ENCODE measurements at regions not wholly inside any gene's neighbourhood (a gene's known extent, or its start where the extent isn't known, plus 50 kb on each side); places are given as distances from the start of the nearest gene placed in this dataset.
"Not testable (repeated sequence)": the region's sequence is repeated elsewhere in the genome, so short reads cannot be mapped to it uniquely, and the experiment has no call there.

DNA sequence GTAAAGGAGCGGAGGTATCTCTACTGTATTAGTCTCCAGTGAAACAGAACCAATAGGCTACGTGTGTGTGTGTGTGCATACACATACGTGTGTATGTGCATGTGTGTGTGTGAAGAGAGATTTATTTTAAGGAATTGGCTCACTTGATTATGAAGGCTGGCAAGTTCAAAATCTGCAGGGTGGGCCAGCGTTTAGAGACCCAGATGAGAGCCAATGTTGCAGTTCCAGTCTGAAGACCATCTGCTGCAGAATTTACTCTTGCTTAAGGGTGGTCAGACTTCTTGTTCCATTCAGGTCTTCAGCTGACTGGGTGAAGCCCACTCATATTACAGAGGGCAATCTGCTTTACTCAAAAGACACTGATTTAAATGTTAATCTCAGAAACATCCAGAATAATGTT, 119.2 kb downstream of the FGF18 start:
- no peak for DNase-seq
- intact Hi-C loops (cut with micrococcal nuclease), result no loop called here
- no peak for ATAC-seq

DNA sequence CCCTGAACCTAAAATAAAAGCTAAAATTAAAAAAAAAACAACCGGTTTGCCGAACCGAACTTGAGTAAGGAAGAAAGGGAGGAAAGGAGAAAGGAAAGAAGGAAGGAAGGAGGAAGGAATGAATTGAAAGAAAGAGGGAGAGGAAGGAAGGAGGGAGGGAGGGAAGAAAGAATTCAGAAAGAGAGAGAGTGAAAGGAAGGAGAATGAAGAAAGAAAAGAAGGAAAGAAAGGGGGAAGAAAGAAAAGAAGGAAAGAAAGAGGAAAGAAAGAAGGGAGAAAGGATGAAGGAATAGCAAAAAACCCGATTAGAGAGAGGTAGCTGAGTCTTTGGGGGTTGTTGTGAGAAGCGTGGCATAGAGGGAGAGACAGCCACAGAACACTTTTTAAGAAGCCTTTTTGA, 121.4 kb downstream of the FGF18 start:
- no peak for ATAC-seq
- intact Hi-C loops (cut with micrococcal nuclease), result no loop called here
- no peak for DNase-seq

DNA sequence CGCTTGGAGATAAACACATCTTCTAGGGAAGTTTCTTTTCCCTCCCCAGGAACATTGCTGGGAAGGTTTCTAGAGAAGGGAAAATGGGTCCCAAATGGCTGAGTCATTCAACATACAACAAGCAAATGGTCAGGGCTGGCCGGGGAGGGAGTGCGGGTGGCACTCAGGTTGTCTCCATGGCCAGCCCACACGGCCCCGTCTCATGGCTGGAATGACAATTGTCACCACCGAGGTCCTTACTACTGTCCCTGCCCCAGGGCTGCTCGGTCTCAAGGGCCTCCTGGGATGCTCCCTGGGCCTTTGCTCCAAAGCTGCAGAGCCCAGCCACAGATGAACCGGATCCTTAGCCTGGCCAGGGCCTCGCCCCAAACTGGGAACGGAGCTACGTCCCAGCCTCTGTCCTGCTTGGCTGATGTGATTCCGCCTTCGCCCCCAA, 121.9 kb downstream of the FGF18 start:
- ATAC-seq, result peak; percentile 29
- no peak for DNase-seq
- intact Hi-C loops (cut with micrococcal nuclease), result no loop called here

DNA sequence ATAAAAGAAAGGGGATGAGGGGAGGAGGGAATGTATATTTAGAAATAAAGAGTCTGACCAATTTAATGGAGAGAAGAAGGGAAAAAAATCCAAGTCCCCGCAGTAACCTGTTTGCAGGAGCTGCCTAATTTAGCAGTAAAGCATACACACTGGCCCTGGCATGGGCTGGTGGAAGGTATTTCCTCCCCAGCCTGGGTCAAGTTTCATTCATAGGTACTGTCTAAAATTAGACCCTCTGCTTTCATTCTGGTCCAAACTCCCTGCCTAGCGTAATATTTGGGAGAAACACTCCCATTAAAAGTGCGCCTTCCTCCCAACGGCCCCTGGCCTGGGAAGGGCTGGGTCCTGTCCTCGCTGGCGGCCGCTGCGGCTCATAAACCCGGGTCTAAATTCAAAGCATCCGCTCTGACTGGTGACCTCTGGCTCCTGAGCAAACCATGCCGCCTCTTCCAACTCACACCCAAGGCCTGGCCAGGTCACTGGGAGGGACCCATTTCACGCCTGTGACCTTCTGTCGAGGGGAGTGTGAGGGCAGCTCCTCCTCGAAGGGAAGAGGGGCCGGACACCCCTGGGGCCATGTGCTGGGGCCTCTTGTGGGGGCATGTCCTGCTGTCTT, 123.2 kb downstream of the FGF18 start:
- peak; percentile 89 for ATAC-seq
- intact Hi-C loops (cut with micrococcal nuclease), result no loop called here
- peak; percentile 49 for DNase-seq

DNA sequence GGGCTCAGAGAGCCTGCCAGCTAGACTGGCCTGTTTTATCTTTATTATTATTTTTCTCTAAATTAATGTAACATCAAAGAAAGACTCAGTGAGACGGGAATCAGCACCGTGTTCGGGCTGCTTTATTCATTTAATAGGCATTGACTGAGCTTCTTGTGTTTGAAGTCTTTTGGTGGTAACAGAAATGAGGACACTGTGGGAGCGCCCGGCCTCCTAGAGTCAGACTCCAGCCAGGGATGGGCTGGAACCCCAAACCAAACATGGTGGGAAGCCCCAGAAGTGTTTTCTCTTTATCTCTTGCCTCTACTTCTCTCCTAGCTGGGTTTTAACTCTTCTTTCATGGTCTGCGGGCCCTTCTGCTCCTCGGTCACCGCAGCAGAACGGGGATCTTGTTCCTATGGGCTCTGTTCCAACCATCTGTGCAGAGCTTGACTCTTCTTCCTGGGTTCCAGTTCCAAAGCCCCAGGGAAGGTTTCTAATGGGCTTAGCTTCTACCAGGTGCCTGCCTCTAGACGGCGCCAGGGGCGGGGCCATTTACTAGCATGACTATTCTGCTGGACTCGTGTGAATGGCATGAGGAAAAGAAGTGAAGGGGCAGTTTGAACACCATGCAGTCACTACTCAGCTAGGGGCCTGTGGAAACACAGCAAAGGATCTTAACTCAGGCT, 123.8 kb downstream of the FGF18 start:
- DNase-seq (no peak), ATAC-seq (no peak)
- intact Hi-C loops (cut with micrococcal nuclease), result no loop called here

DNA sequence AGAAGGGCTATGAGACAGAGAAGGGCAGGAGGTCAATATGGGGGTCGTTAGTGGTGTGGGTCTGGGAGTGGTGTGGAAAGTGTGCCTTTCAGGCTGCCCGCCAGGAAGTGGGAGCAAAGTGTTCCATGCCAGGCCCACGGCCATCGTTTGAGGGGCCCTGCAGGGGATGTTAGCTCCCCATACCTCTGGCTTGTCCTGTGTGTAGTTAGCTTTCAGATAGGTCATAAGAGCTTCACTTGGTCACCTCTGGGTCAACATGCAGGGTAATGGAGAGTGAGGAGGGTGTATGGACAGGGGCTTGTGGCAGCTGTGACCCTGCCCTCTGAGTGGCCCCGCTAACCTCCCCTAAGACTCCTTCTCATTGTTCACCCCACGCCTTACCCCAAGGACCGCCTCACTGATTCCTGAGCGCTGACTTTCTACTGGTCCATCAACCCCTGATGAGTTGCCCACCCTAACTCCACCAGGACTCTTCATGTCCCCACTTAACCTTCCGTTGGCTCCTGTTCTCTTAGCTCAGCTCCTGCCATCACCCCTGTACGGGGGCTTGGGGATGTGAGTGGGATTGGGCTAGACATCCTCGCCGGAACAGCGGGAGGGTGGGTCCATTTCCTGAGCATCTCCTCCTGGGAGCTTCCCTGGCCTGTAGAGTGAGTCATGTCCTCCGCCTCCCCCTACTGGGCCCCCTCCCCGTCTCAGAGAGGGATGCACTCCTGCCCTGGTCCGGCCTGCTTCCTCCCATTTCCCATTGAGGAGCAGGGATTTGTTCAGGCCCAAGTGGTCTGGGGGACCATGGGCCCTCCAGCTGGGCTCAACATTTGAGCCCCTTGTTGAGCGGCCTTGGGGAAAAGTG, 125.7 kb downstream of the FGF18 start:
- DNase-seq, result no peak
- no peak for ATAC-seq
- intact Hi-C loops (cut with micrococcal nuclease), result no loop called here

DNA sequence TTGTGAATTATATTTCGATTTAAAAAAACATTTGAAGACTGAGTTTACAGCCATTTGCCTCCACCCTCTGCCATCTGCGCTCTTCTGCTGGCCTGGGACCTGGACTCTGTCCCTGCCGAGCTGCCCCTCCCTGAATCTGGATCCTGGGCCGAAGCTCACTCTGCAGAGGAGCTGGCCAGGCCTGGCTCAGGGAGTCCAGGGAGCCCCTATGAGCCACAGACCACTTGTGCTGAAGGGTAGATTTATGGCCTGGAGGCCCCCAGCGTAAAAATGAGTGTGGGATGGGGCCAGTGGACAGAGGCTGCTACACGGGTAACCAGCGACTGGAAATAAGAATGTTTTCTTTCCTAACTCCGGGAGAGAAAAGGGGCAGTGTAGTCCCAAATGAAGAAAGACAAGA, 129.8 kb downstream of the FGF18 start:
- ATAC-seq, result no peak
- intact Hi-C loops (cut with micrococcal nuclease), result no loop called here
- no peak for DNase-seq

DNA sequence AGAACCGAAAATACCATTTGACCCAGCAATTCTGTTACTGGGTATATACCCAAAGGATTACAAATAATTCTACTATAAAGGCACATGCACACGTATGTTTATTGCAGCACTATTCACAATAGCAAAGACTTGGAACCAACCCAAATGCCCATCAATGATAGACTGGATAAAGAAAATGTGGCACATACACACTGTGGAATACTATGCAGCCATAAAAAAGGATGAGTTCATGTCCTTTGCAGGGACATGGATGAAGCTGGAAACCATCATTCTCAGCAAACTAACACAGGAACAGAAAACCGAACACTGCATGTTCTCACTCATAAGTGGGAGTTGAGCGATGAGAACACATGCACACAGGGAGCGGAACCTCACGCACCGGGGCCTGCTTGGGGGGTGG, 134.4 kb downstream of the FGF18 start:
- ATAC-seq; DNase-seq; intact Hi-C loops (cut with micrococcal nuclease): not testable (repeated sequence)

DNA sequence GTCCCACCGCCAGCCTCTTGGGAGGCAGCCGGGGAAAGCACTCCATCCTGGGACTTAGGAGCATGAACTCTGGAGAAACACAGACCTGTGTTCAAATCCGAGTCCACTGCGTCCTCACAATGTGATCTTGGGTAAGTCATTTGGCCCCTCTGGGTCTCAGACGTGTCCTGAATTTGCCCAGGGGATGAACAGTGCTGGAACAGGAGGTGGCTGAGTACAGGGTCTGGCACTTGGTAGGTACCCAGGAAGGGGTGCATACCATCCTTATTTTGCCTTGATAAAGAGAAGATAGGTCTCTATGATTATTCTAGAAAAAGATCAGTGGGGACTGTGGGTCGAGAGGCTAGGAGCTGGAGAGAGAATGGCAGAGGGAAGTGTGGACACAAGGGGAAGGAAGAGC, 135.7 kb downstream of the FGF18 start:
- intact Hi-C loops (cut with micrococcal nuclease), result no loop called here

DNA sequence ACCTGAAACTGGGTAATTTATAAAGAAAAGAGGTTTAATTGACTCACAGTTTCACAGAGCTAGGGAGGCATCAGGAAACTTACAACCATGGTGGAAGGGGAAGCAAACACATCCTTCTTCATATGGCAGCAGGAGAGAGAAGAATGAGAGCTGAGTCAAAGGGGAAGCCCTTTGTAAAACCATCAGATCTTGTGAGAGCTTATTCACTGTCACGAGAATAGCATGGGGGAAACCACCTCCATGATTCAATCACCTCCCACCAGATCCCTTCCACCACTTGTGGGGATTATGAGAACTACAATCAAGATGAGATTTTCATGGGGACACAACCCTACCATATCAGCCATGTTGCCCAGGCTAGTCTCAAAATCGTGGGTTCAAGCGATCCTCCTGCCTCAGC, 143.4 kb downstream of the FGF18 start:
- ATAC-seq (no peak), DNase-seq (no peak)
- intact Hi-C loops (cut with micrococcal nuclease), result no loop called here

More for the DNA sequence above, 135.7 kb downstream of the FGF18 start:
- DNase-seq, result no peak
- ATAC-seq, result no peak

DNA sequence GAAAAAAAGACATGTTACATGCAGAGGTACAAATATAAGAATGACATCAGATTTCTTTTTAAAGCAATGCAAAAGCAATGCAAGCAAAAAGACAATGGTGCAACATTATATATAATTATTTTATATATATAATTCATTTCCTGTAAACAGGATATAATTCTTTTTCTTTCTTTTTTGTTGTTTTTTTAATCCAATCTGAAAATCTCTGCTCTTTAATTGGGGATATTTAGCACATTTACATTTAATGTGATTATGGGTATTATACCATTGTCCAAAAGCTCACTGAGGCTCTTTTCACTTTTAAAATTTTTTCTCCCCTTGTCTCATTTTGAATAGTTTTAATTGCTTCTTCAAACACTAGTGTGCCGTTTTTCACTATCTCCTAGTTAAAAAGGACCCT, 148.9 kb downstream of the FGF18 start:
- intact Hi-C loops (cut with micrococcal nuclease), result no loop called here

DNA sequence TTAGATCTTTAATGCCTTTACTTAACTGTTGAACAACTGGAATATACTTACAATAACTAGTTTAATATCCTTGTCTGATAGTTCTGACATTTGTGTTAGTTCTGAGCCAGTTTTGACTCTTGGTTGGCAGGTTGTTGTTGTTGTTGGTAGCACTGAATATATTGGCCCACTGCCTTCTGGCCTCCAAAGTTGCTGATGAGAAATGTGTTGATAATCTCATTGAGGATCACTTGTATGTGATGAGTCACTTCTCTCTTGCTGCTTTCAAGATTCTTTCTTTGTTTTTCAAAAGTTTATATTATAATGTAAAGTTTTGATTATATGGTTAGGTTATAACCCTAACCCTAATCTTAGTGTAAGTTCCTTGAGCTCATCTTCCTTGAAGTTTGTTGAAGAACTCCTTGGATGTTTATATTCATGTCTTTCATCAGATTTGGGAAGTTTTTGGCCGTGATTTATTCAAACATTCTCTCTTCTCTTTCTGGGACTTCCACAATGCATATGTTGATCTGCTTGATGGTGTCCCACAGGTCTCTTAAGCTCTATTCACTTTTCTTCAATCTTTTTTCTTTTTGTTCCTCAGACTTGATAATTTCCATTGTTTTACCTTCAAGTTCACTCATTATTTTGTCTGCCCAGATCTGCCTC, 149.7 kb downstream of the FGF18 start:
- intact Hi-C loops (cut with micrococcal nuclease), result no loop called here
- ATAC-seq (no peak), DNase-seq (no peak)

More for the DNA sequence above, 148.9 kb downstream of the FGF18 start:
- ATAC-seq (no peak), DNase-seq (no peak)

DNA sequence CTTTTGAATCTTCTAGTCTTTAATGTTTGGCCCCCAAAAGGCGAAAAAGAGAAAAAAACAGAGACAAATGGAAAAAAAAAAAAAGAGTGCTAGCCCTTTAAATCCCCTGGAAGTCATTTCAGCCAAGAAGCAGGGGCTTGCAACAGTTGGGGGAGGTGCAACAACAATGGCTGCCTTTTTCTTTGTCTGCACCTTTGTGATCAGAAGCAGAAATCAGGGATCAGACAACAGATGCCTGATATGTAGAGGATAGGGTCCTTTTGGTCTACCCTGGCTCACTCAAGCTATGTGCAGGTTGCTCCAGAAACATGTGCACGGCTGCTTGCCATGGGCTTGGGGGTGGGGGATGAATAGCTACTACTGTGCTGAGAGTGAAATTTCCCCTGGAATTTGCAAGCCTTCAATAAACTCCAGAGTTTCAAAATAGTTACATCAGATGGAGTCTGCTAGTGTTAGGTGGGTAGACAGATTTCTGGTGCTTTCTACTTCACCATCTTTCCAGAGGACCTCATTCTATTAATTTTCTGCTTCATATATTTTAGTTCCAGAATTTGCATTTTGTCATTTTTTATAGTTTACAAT, 150.9 kb downstream of the FGF18 start:
- ATAC-seq (no peak), DNase-seq (no peak)
- intact Hi-C loops (cut with micrococcal nuclease), result no loop called here

DNA sequence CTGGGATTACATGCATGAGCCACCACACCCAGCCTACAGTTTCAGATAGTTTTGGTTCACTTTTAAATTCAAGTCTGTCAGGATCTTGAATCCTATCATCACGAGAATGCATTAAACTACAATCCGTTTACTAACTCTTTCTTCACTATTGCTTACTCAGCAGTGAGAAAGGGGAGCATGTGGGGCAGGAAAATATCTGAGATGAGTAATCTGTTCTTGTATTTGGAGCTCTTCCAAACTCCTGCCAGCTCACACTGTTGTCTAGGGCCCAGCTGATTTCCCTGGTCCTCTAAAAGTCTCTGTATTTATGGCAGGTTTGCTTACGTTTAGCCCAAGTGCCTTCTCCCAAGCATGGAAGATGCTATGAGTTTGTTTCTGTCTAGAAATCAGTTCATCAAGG, 152.2 kb downstream of the FGF18 start:
- ATAC-seq, result no peak
- intact Hi-C loops (cut with micrococcal nuclease), result no loop called here
- DNase-seq, result no peak

DNA sequence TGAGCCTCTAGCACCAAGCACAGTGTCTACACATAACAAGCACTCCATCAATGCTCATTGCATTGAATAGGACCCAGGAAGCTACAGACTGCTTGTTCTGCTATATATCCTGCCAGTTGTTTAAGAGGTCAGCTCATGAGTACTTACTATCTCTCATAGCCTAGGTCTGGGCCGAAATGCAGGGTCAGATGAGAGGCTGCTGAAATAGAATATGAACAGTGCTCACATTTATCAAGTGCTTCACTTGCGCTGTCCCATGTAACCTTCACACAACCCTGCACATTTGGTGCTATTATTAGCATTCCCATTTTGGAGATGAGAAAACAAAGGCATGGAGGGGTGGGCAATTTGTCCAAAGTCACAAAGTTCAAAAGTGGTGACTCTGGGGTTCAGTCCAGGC, 153.6 kb downstream of the FGF18 start:
- intact Hi-C loops (cut with micrococcal nuclease), result no loop called here
- ATAC-seq (peak; percentile 91), DNase-seq (no peak)

DNA sequence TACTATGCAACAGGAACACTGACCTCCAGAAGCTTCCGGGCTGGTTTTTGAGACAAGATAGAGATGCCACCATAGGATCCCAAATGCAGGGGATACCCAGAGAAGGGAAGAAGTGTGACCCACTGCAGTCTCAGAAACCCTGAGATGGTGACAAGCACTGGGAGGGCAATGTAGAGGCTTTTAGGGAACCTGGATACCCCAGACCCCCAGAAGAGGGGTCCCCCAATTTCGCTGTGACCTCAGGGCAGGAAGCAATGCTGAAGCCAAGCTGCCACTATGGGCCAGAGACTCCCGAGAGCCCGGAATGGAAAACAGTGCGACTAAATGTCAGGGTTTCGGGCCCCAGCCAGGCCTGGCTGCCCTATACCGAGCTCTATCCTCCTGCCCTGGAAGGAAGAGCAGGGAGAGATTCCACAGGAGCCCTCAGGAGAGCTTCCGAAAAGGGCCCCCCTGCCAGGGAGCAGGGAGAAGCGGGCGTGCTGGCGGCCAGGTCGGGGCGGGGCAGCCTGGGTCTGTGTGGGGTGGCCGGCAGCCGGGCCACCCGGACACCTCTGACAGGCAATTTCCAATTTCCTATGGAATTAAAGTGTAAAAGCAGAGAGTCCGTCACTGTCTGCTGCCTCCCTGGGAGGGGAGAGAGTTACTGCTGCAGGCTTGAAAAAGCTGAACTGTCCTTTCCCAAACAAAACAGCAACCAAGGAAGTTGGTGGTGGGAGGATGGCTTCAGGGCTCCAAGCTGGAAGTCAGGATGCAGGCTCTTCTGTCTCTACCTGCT, 154.2 kb downstream of the FGF18 start:
- DNase-seq (no peak), ATAC-seq (peak; percentile 7)
- intact Hi-C loops (cut with micrococcal nuclease), result no loop called here

DNA sequence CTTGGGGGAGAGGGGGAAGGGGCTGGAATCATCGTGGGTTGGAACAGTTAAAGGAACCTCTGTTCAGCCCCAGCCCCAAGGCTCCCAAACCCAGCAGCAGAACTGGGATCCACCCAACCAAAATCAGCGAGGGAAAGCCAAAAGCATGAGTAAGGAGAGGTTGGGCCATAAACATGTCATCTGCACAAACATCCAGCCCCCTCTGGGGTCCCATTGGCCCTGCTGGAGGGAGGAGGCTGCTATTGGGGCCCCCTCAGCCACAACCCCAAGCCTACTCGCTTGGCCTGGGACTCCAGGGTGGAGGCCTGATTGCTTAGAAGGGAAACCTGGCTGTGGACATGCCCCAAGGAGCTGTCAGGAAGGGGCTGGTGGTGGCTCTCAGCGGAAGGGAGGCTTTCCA, 154.9 kb downstream of the FGF18 start:
- DNase-seq, result peak; percentile 46
- intact Hi-C loops (cut with micrococcal nuclease), result no loop called here
- peak; percentile 14 for ATAC-seq

DNA sequence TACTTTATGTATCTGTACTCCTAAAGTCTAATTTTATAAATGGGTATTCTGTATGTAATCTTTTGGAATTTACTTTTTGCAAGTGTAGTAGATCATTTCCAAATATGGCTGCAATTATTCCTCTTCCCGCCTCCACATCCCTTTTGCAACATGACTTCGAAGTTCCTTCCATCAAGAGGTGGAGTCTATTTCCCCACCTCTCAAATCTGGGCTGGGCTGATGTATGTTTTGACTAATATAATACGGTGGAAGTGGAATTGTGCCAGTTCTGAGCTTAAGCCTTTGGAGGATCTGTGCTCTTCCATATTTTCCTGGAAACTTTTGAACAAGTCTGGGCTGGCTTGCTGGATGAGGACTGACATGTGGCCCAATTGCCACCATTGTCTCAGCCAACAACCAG, 155.9 kb downstream of the FGF18 start:
- intact Hi-C loops (cut with micrococcal nuclease), result no loop called here
- no peak for ATAC-seq
- DNase-seq, result no peak

DNA sequence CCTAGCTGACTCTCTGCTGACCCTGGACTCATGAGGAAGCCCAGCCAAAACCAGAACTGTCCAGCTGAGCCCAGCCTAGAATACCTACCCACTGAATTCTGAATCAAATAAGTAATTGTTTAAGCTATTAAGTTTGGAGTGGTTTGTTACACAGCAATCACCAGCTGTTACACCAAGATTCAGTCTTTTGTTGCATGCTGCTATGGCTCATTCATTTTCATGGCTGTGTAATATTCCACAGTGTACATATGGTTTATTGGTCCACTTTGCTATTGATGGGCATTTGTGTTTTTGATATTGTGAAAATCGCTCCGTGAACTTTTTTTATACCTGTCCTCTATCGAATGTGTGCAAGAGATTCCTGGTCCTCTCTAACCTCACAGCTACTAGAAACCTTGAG, 156.4 kb downstream of the FGF18 start:
- intact Hi-C loops (cut with micrococcal nuclease), result no loop called here
- ATAC-seq, result no peak
- DNase-seq, result no peak
